OCI-LY1 (cell line): ENCODE measurements at regions not wholly inside any gene's neighbourhood (a gene's known extent, or its start where the extent isn't known, plus 50 kb on each side); places are given as distances from the start of the nearest gene placed in this dataset.

ENCODE experiments used
- H2AFZ ChIP-seq: fragments of 200-600 bp; sonication (generic), shearing (Covaris generic); 2 replicates; pipeline ENCODE4 v1.6.0; 2014; ENCODE audit warnings: antibody characterized with exemption, mild to moderate bottlenecking, low read length
- H3F3A ChIP-seq: fragments of 200-600 bp; sonication (generic), shearing (Covaris generic); 2 replicates; pipeline ENCODE4 v1.6.0; 2014; ENCODE audit warnings: mild to moderate bottlenecking, antibody characterized with exemption, low read length, moderate library complexity; ENCODE audit not compliant: insufficient read depth
- H3K27ac ChIP-seq: fragments of 200-600 bp; sonication (generic); 2 replicates; pipeline ENCODE4 v1.5.1; 2014; ENCODE audit warnings: low read length, mixed run types, mild to moderate bottlenecking, low read depth; ENCODE audit not compliant: poor library complexity, severe bottlenecking
- H3K27me3 ChIP-seq: fragments of 200-600 bp; sonication (generic); 2 replicates; pipeline ENCODE4 v1.6.0; 2014; ENCODE audit warnings: antibody characterized with exemption, mild to moderate bottlenecking, low read length, moderate library complexity; ENCODE audit not compliant: insufficient read depth
- H3K36me3 ChIP-seq: fragments of 200-600 bp; sonication (generic); 2 replicates; pipeline ENCODE4 v1.6.1; 2014; ENCODE audit warnings: mild to moderate bottlenecking, antibody characterized with exemption, low read length, moderate library complexity, mixed read lengths; ENCODE audit not compliant: insufficient read depth
- H3K4me1 ChIP-seq: fragments of 200-600 bp; sonication (generic); 2 replicates; pipeline ENCODE4 v1.5.1; 2014; ENCODE audit warnings: mild to moderate bottlenecking, low read length, moderate library complexity; ENCODE audit not compliant: insufficient read depth, severe bottlenecking
- H3K4me2 ChIP-seq: fragments of 200-600 bp; sonication (generic), shearing (Covaris generic); 2 replicates; pipeline ENCODE4 v1.6.1; 2014; ENCODE audit warnings: low read length
- H3K4me3 ChIP-seq: fragments of 200-600 bp; sonication (generic); 2 replicates; pipeline ENCODE4 v1.5.1; 2014; ENCODE audit warnings: low read length, low read depth, mild to moderate bottlenecking, mixed read lengths; ENCODE audit not compliant: poor library complexity, severe bottlenecking
- H3K79me2 ChIP-seq: fragments of 200-600 bp; shearing (Covaris generic); 2 replicates; pipeline ENCODE4 v1.6.1; 2016; ENCODE audit warnings: mixed run types, low read length, mixed read lengths; ENCODE audit not compliant: insufficient read depth
- H3K9ac ChIP-seq: fragments of 200-600 bp; sonication (generic), shearing (Covaris generic); 2 replicates; pipeline ENCODE4 v1.6.1; 2014; ENCODE audit warnings: mild to moderate bottlenecking, low read length, mixed read lengths
- H3K9me2 ChIP-seq: fragments of 200-600 bp; sonication (generic), shearing (Covaris generic); 2 replicates; pipeline ENCODE4 v1.6.1; 2014; ENCODE audit warnings: low read depth, mild to moderate bottlenecking, low read length, mixed read lengths
- H3K9me3 ChIP-seq: fragments of 200-600 bp; shearing (Covaris generic); 2 replicates; pipeline ENCODE4 v1.6.1; 2014; ENCODE audit warnings: low read length, mixed read lengths
- H4K20me1 ChIP-seq: fragments of 200-600 bp; sonication (generic), shearing (Covaris generic); 2 replicates; pipeline ENCODE4 v1.6.0; 2016; ENCODE audit warnings: mild to moderate bottlenecking, low read length; ENCODE audit not compliant: insufficient read depth
- CTCF ChIP-seq: fragments of 200-600 bp; sonication (generic), shearing (Covaris generic); IDR thresholded peaks from 2 replicates; pipeline ENCODE4 v1.5.1; 2017; ENCODE audit warnings: mild to moderate bottlenecking, antibody characterized with exemption, low read length, moderate library complexity, mixed read lengths
- EZH2 ChIP-seq: fragments of 200-600 bp; sonication (generic), shearing (Covaris generic); IDR thresholded peaks from 2 replicates; pipeline ENCODE4 v1.8.0; 2017; ENCODE audit warnings: borderline replicate concordance, mixed run types, mild to moderate bottlenecking, antibody characterized with exemption, low read length, moderate library complexity, mixed read lengths

GRCh38 chr3:64441861-64442260 lies 216.6 kb upstream of the PRICKLE2 start:
- H3K27me3 ChIP-seq: no peaks in the 10 kb centered on the region
- no peak overlapping the region for H3K4me2 ChIP-seq
- no peaks in the 10 kb centered on the region for H3K36me3 ChIP-seq
- no peak for TF ChIP-seq EZH2
- no peak for TF ChIP-seq CTCF
- H3K27ac ChIP-seq: no peak overlapping the region
- H3K9ac ChIP-seq: no peak overlapping the region
- H3K9me2 ChIP-seq: no peaks in the 10 kb centered on the region
- H3K79me2 ChIP-seq: no peaks in the 10 kb centered on the region
- no peaks in the 10 kb centered on the region for H3K4me1 ChIP-seq
- H3K9me3 ChIP-seq: no peaks in the 10 kb centered on the region; the same call in 1 of the 2 replicates
- H3F3A ChIP-seq: no peaks in the 10 kb centered on the region
- H4K20me1 ChIP-seq: no peaks in the 10 kb centered on the region
- no peak overlapping the region for H2AFZ ChIP-seq
- no peak overlapping the region for H3K4me3 ChIP-seq

DNA sequence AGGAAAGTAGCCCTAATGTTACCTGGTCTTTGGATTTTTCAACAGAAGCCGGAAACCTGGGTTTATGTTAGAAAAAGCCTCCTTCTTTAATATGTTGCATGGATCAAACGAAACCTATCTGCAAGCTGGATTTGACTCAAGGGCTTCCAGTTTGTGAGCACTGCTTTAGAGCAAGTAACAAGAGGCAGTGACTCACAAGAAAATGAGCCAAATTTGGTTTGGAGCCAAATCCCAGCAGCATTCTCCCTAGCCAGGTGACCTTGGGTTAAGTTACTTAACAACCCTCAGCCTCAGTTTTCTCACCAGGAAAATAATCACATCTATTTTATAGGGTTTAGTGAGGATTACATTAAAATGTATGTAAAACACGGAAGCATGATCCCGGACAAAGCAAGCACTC lies 215.2 kb upstream of the PRICKLE2 start:
- Histone ChIP-seq H3F3A (no peaks in the 10 kb centered on the region), H3K27me3 (no peaks in the 10 kb centered on the region), H3K9ac (no peak overlapping the region), H3K79me2 (no peaks in the 10 kb centered on the region), H3K4me2 (no peak overlapping the region), H3K27ac (no peak overlapping the region), H3K9me3 (no peaks in the 10 kb centered on the region; the same call in 1 of the 2 replicates), H3K9me2 (no peaks in the 10 kb centered on the region), H2AFZ (no peak overlapping the region), H4K20me1 (no peaks in the 10 kb centered on the region), H3K36me3 (no peaks in the 10 kb centered on the region), H3K4me3 (no peak overlapping the region), H3K4me1 (no peaks in the 10 kb centered on the region)
- TF ChIP-seq EZH2: no peak
- TF ChIP-seq CTCF: no peak

DNA sequence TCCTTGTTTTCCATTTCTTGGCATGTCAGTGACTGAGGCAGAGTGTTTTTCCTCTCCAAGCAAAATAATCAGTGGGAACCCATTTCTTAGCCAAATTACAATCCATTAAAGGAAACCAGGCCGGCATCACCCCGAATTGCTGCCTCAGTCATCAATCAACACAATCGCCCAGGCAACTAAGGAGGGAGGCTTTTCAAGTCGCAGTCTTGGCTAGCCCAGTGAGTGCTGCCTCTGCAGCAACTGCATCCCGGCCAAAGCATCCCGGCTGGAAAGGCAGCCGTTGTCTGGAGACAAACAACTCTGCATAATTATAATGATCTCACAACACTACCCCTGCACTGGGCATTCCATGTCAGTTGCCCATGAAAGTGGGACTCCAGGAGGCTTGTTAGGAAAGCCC lies 213.5 kb upstream of the PRICKLE2 start:
- Histone ChIP-seq H3K79me2 (no peaks in the 10 kb centered on the region), H3K27me3 (no peaks in the 10 kb centered on the region), H3K4me2 (no peak overlapping the region), H3K36me3 (no peaks in the 10 kb centered on the region), H2AFZ (no peak overlapping the region), H3K27ac (no peak overlapping the region), H3K4me1 (no peaks in the 10 kb centered on the region), H3F3A (no peaks in the 10 kb centered on the region), H3K4me3 (no peak overlapping the region), H3K9me3 (no peaks in the 10 kb centered on the region; the same call in 1 of the 2 replicates), H4K20me1 (no peaks in the 10 kb centered on the region), H3K9me2 (no peaks in the 10 kb centered on the region), H3K9ac (no peak overlapping the region)
- no peak for TF ChIP-seq EZH2
- TF ChIP-seq CTCF: no peak
